ENCODE measurements at regions not wholly inside any gene's neighbourhood (a gene's known extent, or its start where the extent isn't known, plus 50 kb on each side); places are given as distances from the start of the nearest gene placed in this dataset.

- TF ChIP-seq CTCF (IDR thresholded peaks at IDR 0.05; ENCODE audit: control extremely low read depth, extremely low read depth, low read depth, missing control alignments), result no peak
- DNase-seq (ENCODE audit: extremely low spot score), result no peak
- CTCF ChIA-PET, result no interaction called here
- POLR2A ChIA-PET, result no interaction called here
These were observed 1177.9 kb downstream of the ARAP2 start for GRCh38 chr4:35066406-35066805.

GRCh38 chr4:35080799-35081198 is 1163.5 kb downstream of the ARAP2 start:
- POLR2A ChIA-PET, result no interaction called here
- no peak for DNase-seq (ENCODE audit: extremely low spot score)
- no peak for TF ChIP-seq CTCF (IDR thresholded peaks at IDR 0.05; ENCODE audit: control extremely low read depth, extremely low read depth, low read depth, missing control alignments)
- CTCF ChIA-PET, result no interaction called here

- TF ChIP-seq CTCF (IDR thresholded peaks at IDR 0.05; ENCODE audit: control extremely low read depth, extremely low read depth, low read depth, missing control alignments), result no peak
- POLR2A ChIA-PET, result no interaction called here
- no peak for DNase-seq (ENCODE audit: extremely low spot score)
- CTCF ChIA-PET, result interaction anchor here (1.4 to 1.7 kb wide), 2 partner anchors 11 to 12 kb away, joined by 4 to 6 read pairs; no protein-coding TSS in a partner anchor
These were observed 1157.1 kb downstream of the ARAP2 start for GRCh38 chr4:35087218-35087617.

- no peak for DNase-seq (ENCODE audit: extremely low spot score)
- CTCF ChIA-PET, result no interaction called here
- POLR2A ChIA-PET, result no interaction called here
- no peak for TF ChIP-seq CTCF (IDR thresholded peaks at IDR 0.05; ENCODE audit: control extremely low read depth, extremely low read depth, low read depth, missing control alignments)
These were observed 1143.4 kb downstream of the ARAP2 start for GRCh38 chr4:35100932-35101331.

- no peak for DNase-seq (ENCODE audit: extremely low spot score)
- ChIA-PET CTCF (no interaction called here), POLR2A (no interaction called here)
These were observed 1142.2 kb downstream of the ARAP2 start for GRCh38 chr4:35102066-35102465.

GRCh38 chr4:35105486-35105885 is 1138.8 kb downstream of the ARAP2 start:
- TF ChIP-seq CTCF (IDR thresholded peaks at IDR 0.05; ENCODE audit: control extremely low read depth, extremely low read depth, low read depth, missing control alignments), result no peak
- ChIA-PET CTCF (interaction anchor here (1.5 kb wide), 1 partner anchor 11 kb away, joined by 5 read pairs; no protein-coding TSS in a partner anchor), POLR2A (no interaction called here)
- DNase-seq (ENCODE audit: extremely low spot score), result no peak

More at GRCh38 chr4:35102066-35102465, 1142.2 kb downstream of the ARAP2 start:
- TF ChIP-seq CTCF (IDR thresholded peaks at IDR 0.05; ENCODE audit: control extremely low read depth, extremely low read depth, low read depth, missing control alignments), result no peak
